Neutrophil (primary cell): ENCODE measurements at regions not wholly inside any gene's neighbourhood (a gene's known extent, or its start where the extent isn't known, plus 50 kb on each side); places are given as distances from the start of the nearest gene placed in this dataset.

Experiments used
- H3K27ac ChIP-seq: fragments of 200-600 bp; sonication (generic); 2 replicates; pipeline ENCODE4 v1.5.1; 2016; ENCODE audit warnings: mild to moderate bottlenecking, moderate library complexity
- H3K27me3 ChIP-seq: fragments of 200-600 bp; sonication (generic); 2 replicates; pipeline ENCODE4 v1.6.0; 2016; ENCODE audit warnings: mild to moderate bottlenecking
- H3K36me3 ChIP-seq: fragments of 200-600 bp; sonication (generic); 2 replicates; pipeline ENCODE4 v1.5.1; 2017
- H3K4me1 ChIP-seq, 2 experiments: fragments of 200-600 bp in 1 of 2; sonication (generic) in 1 of 2; 1 replicate in 1 of 2; 2 replicates in 1 of 2; pipeline versions ENCODE4 v1.5.1 to v1.6.1; 2013 to 2016; ENCODE audit warnings: low read depth in 1 of 2, low read length in 1 of 2, mild to moderate bottlenecking in 1 of 2, moderate library complexity in 1 of 2; ENCODE audit not compliant: control insufficient read depth in 1 of 2, insufficient read depth in 1 of 2
- H3K4me3 ChIP-seq, 2 experiments: fragments of 200-600 bp in 1 of 2; sonication (generic) in 1 of 2; 1 replicate in 1 of 2; 2 replicates in 1 of 2; pipeline ENCODE4 v1.5.1; 2013 to 2016; ENCODE audit warnings: low read depth in 1 of 2, low read length in 1 of 2, mild to moderate bottlenecking in 1 of 2, moderate library complexity in 1 of 2
- H3K9me3 ChIP-seq: fragments of 200-600 bp; sonication (generic); 2 replicates; pipeline ENCODE4 v1.5.1; 2016
- CTCF ChIP-seq: fragments of 200-600 bp; sonication (generic); IDR thresholded peaks from 2 replicates; pipeline ENCODE4 v1.5.1; 2016; ENCODE audit warnings: antibody characterized with exemption

- no peak overlapping the region for H3K4me3 ChIP-seq
- H3K36me3 ChIP-seq = no peaks in the 10 kb centered on the region
- H3K27ac ChIP-seq = no peak overlapping the region
- no peaks in the 10 kb centered on the region for H3K27me3 ChIP-seq
- no peaks in the 10 kb centered on the region for H3K4me1 ChIP-seq
- H3K9me3 ChIP-seq = no peaks in the 10 kb centered on the region
- no peak for TF ChIP-seq CTCF
Measured at GRCh38 chr5:173703466-173703865, 87.0 kb upstream of the BOD1 start.

- Histone ChIP-seq H3K4me3 (no peak overlapping the region), H3K27ac (no peak overlapping the region), H3K4me1 (no peaks in the 10 kb centered on the region), H3K9me3 (no peaks in the 10 kb centered on the region), H3K36me3 (no peaks in the 10 kb centered on the region), H3K27me3 (no peaks in the 10 kb centered on the region)
- TF ChIP-seq CTCF = no peak
Measured at GRCh38 chr5:173704615-173705511, 88.4 kb upstream of the BOD1 start.

GRCh38 chr5:173705512-173706044 lies 89.1 kb upstream of the BOD1 start:
- Histone ChIP-seq H3K27me3 (no peaks in the 10 kb centered on the region), H3K27ac (no peak overlapping the region), H3K9me3 (no peaks in the 10 kb centered on the region), H3K4me1 (no peaks in the 10 kb centered on the region), H3K36me3 (no peaks in the 10 kb centered on the region), H3K4me3 (no peak overlapping the region)
- no peak for TF ChIP-seq CTCF

- Histone ChIP-seq H3K9me3 (no peaks in the 10 kb centered on the region), H3K4me1 (no peaks in the 10 kb centered on the region), H3K36me3 (no peaks in the 10 kb centered on the region), H3K27me3 (no peaks in the 10 kb centered on the region), H3K27ac (no peak overlapping the region), H3K4me3 (no peak overlapping the region)
- no peak for TF ChIP-seq CTCF
Measured at GRCh38 chr5:173706700-173707099, 90.2 kb upstream of the BOD1 start.

GRCh38 chr5:173707392-173707791 lies 90.9 kb upstream of the BOD1 start:
- TF ChIP-seq CTCF = no peak

More at GRCh38 chr5:173707392-173707791, 90.9 kb upstream of the BOD1 start:
- no peaks in the 10 kb centered on the region for H3K9me3 ChIP-seq
- no peak overlapping the region for H3K4me3 ChIP-seq
- H3K27ac ChIP-seq = no peak overlapping the region
- no peaks in the 10 kb centered on the region for H3K27me3 ChIP-seq
- H3K4me1 ChIP-seq = no peaks in the 10 kb centered on the region
- H3K36me3 ChIP-seq = no peaks in the 10 kb centered on the region
